HuH-7 (cell line): ENCODE measurements at regions not wholly inside any gene's neighbourhood (a gene's known extent, or its start where the extent isn't known, plus 50 kb on each side); places are given as distances from the start of the nearest gene placed in this dataset.
A peak's percentile ranks its signal among the peaks of the same experiment; 100 is the strongest.

Source experiments
- DNase-seq: peaks from one replicate; pipeline ENCODE4 v3.0.0; 2011; ENCODE audit warnings: low spot score

DNA sequence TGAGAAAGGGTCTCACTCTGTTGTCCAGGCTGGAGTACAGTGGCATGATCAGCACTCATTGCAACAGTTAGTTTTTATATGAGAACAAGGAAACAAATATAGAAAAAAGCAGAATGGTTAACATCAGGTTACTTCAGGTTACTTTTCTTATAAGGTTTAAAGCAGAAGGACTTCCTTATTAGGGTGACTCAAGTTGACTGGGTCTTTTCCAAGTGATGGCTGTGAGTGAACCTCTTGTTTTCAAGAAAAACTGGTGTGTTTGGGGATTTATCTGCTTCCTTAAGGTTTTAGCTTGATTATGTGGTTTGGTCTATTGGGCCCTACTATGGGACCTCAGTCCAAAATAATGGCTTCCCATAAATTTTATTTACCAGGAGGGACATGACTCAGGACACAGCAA is 99.2 kb downstream of the ARRDC3 start:
- no peak for DNase-seq

DNA sequence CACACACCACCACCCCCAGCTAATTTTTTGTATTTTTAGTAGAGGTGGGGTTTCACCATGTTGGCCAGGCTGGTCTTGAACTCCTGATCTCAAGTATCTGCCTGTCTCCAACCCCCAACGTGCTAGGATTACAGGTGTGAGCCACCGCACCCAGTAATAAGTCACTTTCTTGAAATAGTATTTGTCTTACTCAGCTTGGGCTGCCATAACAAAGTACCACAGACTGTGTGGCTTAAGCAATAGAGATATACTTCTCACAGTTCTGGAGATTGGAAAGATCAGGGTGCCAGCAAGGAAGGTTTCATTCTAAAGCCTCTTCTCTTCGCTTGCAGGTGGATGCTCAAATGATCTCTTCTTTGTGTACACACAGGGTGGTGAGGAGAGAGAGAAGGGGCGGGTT is 99.8 kb downstream of the ARRDC3 start:
- DNase-seq: no peak

- no peak for DNase-seq
Measured at GRCh38 chr5:91282210-91282609, 100.9 kb downstream of the ARRDC3 start.

DNA sequence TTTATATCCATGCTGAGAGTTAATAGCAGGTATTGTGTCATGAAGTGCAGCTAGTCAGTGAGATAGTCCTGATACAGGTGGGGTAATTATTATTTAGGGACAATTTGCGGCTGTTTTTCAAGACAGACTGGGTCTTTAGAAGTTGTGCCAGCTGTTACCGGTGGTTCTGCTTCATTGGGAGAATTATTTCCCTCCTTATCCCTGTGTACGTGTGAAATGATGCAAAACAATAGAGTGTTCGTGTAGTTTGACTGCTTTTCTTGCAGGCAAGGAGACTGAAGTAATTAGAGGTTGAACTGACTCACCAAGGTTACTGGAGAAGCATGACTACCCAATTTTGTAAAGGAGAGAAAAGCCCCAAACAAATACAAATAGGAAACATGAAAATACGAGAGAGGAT is 101.7 kb downstream of the ARRDC3 start:
- no peak for DNase-seq

DNA sequence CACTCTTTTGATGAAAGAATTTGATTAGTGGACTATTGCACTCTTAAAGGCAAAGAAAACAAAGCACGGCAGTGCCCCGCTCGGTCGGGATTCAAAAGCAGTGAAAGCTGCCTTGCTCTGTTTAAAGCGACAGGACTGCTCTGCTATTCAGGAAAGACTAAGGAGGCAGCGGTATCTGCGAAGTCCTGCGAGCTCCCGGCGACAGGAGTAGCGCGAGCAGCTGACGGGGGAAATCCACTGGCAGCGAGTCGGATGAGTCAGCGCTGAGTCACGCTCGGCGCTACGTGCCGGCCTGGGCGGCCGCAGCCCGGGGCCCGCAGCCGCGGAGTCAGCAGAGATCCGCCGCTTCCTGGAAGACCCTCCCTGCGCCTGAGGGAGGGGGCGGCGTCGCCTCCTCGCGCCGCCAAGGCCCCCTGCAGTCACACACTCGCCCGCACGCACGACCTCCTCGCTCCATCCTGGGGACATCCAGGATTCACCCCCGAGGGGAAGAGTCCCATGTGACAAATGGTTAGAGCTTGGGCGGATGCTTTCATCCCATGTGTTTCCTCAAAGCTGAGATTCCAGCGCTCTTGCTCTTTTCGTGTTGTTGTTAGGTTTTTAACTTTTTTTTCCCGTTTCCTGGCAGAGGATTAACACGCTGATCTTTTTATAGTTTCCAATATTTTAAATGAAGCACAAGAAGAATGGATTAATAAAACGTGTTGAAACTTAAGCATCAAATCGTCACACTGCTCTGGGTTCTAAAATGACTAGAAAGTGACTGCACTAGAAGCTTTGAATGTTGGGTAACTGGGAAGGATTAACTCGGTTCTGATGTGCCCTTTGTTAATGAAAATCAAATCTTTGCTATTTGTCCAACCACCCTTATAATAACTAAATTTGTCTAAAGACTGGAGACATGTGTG is 102.5 kb downstream of the ARRDC3 start:
- peak; percentile 86 for DNase-seq

DNA sequence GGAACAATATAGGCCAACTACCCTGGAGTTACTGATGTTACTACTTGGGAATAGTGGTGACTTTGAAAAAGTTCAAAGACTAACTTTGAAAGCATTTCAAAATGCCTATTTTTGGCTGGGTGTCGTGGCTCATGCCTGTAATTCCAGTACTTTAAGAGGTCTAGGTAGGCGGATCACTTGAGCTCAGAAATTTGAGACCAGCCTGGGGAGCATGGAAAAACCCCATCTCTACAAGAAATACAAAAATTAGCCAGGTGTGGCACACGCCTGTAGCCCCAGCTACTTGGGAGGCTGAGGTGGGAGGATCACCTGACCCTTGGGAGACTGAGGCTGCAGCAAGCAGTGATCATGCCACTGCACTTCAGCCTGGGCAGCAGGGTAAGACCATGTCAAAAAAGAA is 105.3 kb downstream of the ARRDC3 start:
- no peak for DNase-seq

GRCh38 chr5:91277093-91277626 is 106.0 kb downstream of the ARRDC3 start:
- no peak for DNase-seq

DNA sequence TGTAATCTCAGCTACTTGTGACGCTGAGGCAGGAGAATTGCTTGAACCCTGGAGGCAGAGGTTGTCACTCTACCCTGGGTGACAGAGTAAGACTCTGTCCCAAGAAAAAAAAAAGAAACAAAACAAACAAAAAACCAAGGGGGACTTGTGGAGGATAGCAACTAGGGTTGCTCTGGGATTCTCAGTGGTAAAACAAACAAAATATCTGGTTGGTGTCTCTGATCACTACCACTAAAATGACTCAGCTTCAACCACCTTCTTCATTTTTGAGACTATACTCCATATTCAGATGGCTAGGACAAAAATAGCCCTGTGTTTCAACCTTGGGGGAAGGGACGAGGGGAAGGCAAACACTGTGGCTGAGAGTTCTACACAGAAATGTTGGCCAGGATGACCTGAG is 110.3 kb downstream of the ARRDC3 start:
- DNase-seq: peak; percentile 15

GRCh38 chr5:91271999-91272398 is 111.1 kb downstream of the ARRDC3 start:
- DNase-seq: no peak

DNA sequence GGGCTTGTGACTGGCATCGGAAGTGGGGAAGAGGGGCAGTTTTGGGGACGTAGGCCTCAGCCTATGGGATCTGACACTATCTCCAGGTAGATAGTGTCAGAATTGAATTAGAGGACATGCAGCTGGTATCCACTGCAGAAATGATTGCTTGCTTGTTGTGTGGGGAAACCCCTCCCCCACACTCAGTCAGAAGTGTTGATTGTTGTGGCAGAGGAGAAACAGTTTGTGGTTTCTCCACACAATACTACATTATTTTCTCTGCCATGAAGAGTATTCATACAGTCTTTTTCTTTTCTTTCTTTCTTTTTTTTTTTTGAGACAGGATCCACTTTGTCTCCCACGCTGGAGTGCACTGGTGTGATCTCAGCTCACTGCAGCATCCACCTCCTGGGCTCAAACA is 113.9 kb downstream of the ARRDC3 start:
- DNase-seq: no peak

DNA sequence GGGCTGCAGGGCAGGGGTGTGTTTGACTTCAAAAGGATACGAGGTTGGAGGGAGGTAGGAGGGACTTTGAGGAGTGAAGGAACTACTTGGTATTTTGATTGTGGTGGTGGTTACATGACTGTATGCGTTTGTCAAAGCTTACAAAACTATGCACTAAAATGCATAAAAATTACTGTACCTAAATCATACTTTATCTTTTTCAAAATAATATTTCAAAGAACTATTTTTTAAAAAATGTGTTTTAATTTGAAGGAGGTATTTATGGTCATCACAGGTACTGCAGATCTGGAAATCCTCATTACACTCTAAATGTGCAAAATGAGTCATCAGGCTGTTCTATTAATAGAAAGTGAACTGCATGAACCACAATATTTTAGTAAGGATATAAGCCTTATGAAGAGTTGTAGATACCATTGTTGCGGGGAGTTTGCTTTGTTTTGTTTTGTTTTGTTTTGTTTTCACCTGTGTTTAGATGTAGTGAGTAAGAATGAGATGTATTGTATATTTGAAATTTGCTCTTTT is 116.9 kb downstream of the ARRDC3 start:
- DNase-seq: no peak

DNA sequence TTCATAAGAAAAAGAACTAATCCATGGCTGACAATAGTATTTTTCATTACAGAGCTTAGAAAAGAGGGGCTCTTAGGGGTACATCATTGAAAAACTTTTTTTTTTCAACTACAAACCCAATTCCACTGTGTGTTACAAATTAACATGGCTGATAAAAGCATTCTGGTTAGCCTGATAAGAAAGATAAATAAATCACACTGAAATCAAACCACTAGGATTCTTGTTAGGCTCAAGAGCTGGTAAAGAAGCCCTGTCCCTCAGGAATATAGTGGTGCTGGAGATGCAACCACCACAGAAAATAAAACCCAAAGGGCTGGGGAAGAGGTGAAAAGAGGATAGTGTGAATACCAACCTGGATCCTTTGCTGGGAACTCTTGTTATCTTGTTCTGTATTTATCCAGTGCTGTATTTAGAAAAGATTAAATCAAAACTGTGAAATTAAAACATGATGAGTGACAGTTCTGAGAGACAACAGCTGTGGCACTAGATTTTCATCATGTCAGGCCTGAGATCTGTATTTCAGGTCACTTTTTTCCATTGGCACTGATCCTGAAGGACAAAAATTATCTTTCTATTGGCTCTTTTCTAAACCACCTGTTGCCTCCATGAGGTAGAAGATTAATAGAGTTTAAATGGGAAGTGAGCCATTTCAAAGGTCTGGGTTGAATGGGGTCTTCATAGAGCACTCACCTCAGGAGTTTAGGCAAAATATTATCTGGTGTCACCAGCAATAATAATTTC is 118.6 kb downstream of the ARRDC3 start:
- DNase-seq: no peak

- DNase-seq: no peak
Measured at GRCh38 chr5:91263898-91264297, 119.2 kb downstream of the ARRDC3 start.

- no peak for DNase-seq
Measured at GRCh38 chr5:91257301-91257700, 125.8 kb downstream of the ARRDC3 start.

DNA sequence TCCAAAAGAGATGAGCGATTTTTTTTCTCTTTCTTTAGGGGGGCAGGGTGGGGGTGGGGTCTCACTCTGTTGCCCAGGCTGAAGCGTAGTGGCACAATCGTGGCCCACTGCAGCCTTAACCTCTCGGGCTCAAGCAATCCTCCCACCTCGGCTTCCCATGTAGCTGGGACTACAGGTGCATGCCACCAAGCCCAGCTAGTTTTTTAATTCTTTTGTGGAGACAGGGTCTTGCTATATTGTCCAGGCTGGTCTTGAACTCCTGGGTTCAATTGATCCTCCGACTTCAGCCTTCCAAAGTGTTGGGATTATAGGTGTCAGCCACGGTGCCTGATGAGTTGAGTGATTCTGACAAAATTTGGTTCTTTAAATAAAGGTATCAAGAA is 127.0 kb downstream of the ARRDC3 start:
- no peak for DNase-seq

DNA sequence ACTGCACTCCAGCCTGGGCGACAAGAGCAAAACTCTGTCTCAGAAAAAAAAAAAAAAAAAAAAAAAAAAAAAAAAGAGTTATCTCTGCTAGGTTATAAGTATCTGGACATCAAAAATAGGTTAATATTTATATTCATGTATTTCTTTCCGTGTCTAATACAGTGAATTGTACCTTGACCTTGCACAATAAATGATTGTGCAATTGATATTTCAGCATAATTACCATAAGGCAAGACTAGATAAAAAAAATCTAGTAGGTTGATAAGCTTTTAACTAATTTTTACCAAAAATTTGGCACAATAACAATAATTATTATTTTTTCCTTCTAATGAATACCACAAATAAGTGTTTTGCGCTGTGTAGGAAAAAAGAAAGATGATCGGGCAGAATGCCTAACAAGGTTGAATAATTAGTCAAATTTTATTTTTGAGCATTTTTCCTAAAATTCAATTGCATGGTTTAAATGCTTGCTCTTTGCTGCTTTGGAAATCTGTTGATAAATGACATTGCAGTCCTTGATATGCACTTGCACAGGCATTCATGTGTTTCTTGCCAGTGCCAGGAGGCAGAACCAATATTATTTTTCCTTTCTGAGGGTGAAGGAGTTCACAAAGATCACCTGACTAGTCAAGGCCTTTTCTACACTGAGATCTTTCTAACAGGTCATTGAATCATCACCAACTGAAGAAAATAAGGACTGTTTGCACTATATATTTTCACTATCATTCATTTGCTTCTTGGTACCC is 127.5 kb downstream of the ARRDC3 start:
- no peak for DNase-seq

DNA sequence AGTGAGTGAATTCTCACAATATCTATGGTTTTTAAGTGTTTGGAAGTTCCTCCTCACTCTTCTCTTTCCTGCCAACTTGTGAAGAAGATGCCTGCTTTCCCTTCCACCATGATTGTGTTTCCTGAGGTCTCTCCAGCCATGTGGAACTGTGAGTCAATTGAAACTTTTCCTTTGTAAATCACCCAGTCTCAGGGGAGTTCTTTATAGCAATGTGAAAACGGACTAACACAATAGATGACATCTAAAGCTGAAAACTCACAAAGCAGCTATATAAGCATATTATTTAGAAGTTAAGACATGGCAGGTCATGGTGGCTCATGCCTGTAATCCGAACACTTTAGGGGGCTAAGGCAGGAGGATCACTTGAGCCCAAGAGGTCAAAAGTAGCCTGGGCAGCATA is 130.2 kb downstream of the ARRDC3 start:
- no peak for DNase-seq

- DNase-seq: no peak
Measured at GRCh38 chr5:91245871-91246270, 137.2 kb downstream of the ARRDC3 start.

DNA sequence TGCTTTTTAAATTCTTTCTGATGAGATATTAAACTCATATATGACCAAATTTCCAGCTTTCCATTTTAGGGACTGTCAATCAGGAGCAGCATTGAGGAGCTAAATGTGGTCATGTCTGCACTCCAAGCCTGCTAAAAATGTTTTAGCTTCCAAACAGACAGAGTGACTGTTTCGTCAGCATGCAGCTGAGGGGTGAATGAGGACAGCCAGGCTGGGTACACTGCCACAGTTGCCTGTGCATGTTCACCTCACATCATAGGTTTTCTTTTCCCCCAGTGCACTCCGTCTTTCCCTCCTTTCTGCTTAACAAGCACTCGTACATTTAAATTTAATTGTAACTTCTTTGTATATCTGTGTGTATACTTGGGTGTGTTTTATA is 138.1 kb downstream of the ARRDC3 start:
- no peak for DNase-seq

DNA sequence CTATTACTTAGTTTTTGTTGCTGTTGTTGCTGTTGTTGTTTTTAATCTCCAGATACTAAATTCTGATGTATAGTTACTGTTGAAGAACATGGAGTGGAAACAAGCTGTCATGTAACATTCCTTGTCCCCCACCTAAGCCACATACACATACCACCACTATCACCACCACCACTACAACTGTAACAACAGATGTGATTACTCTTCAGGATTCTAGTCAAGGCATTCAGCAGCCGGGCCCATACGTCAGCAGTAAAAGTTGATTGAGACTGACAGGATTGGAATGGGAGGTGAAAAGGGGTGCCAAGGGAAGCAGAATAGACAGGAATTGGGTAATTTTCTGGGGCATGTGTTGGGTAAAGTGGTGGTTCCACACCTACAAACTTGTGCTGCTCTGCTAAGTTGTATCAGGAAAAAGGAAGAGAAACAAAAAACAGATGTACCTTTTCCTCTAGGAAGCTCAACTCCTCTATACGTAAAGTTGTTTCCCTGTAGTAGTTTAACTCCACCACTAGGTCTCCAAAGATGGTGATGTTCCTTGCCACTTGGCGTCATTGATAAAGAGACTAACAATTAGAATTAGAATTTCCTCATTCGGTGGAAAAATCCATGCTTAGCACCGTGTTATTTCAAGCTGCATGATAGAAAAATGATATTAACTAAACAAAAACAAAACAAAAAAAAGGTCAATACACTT is 138.6 kb downstream of the ARRDC3 start:
- no peak for DNase-seq

GRCh38 chr5:91243852-91244251 is 139.3 kb downstream of the ARRDC3 start:
- DNase-seq: no peak

GRCh38 chr5:91243286-91243685 is 139.8 kb downstream of the ARRDC3 start:
- DNase-seq: no peak
